GM10248 (cell line): ENCODE measurements at regions not wholly inside any gene's neighbourhood (a gene's known extent, or its start where the extent isn't known, plus 50 kb on each side); places are given as distances from the start of the nearest gene placed in this dataset.
"Not testable (repeated sequence)": the region's sequence is repeated elsewhere in the genome, so short reads cannot be mapped to it uniquely, and the experiment has no call there.

Experiments used
- CTCF ChIA-PET: fragments of 300-600 bp; sonication (Branson Sonifier 250); formaldehyde crosslinking; extraction: SDS; loops from one replicate; lab custom pipeline; 2021; ENCODE audit warnings: antibody characterized with exemption; lab: Yijun Ruan, JAX
- POLR2A ChIA-PET: fragments of 350-650 bp; sonication (Branson Sonifier 250); formaldehyde crosslinking; extraction: SDS; loops from one replicate; lab custom pipeline; 2020; ENCODE audit warnings: antibody characterized with exemption; lab: Yijun Ruan, JAX
- DNase-seq: peaks from one replicate; pipeline ENCODE4 v3.0.0; 2012; ENCODE audit errors: extremely low spot score
- CTCF ChIP-seq: IDR thresholded peaks from 2 replicates; pipeline ENCODE4 v1.5.1; 2012; ENCODE audit warnings: mild to moderate bottlenecking, low read depth; ENCODE audit errors: extremely low read depth, missing control alignments, control extremely low read depth

GRCh38 chr7:13024121-13024674, 336.8 kb downstream of the ARL4A start:
- no peak for DNase-seq
- CTCF ChIA-PET = interaction anchor here (1.6 kb wide), 1 partner anchor 14 kb away, joined by 3 read pairs; no protein-coding TSS in a partner anchor
- no peak for TF ChIP-seq CTCF
- POLR2A ChIA-PET = no interaction called here

GRCh38 chr7:13025043-13025442, 337.6 kb downstream of the ARL4A start:
- POLR2A ChIA-PET, CTCF ChIA-PET, DNase-seq: not testable (repeated sequence)

- CTCF ChIA-PET = no interaction called here
Observed at GRCh38 chr7:13027321-13027720, 339.9 kb downstream of the ARL4A start.

GRCh38 chr7:13028036-13028824, 340.8 kb downstream of the ARL4A start:
- POLR2A ChIA-PET = no interaction called here
- no peak for DNase-seq
- CTCF ChIA-PET = interaction anchor here (1.6 kb wide), 1 partner anchor 10 kb away, joined by 4 read pairs; no protein-coding TSS in a partner anchor
- TF ChIP-seq CTCF = no peak

More at GRCh38 chr7:13027321-13027720, 339.9 kb downstream of the ARL4A start:
- POLR2A ChIA-PET = no interaction called here
- DNase-seq = no peak
- TF ChIP-seq CTCF = no peak

GRCh38 chr7:13028825-13029099, 341.3 kb downstream of the ARL4A start:
- no peak for TF ChIP-seq CTCF
- ChIA-PET CTCF (interaction anchor here (1.6 kb wide), 1 partner anchor 10 kb away, joined by 4 read pairs; no protein-coding TSS in a partner anchor), POLR2A (no interaction called here)
- DNase-seq = no peak

- ChIA-PET CTCF (interaction anchor here (0.9 to 1.1 kb wide), 2 partner anchors 19 to 36 kb away, joined by 3 read pairs; no protein-coding TSS in a partner anchor), POLR2A (no interaction called here)
- TF ChIP-seq CTCF = no peak
- DNase-seq = no peak
Observed at GRCh38 chr7:13031468-13031867, 344.0 kb downstream of the ARL4A start.

GRCh38 chr7:13032084-13032483, 344.7 kb downstream of the ARL4A start:
- TF ChIP-seq CTCF = no peak
- ChIA-PET POLR2A (no interaction called here), CTCF (no interaction called here)
- DNase-seq = no peak
